ENCODE measurements at regions not wholly inside any gene's neighbourhood (a gene's known extent, or its start where the extent isn't known, plus 50 kb on each side); places are given as distances from the start of the nearest gene placed in this dataset.
"Not testable (repeated sequence)": the region's sequence is repeated elsewhere in the genome, so short reads cannot be mapped to it uniquely, and the experiment has no call there.

DNA sequence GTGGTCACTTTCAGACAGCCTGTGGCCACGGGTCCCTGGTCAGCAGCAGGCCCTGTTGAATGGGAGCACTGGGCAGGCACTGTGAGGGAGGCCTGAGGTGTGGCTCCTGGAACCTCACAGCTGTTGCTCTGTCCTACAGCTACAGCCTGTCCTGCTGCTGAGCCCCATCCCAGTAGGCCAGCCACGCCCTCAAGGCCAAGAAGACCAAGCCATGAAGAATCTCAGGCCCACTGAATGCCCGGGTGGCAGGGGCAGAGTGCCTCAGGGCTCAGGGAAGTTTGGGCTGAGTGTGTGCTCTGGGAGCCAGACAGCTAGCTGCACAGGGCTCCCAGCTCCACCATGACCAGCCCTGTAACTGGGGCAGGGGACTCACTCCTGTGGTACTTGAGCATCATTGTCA, 363.5 kb upstream of the NUPR2 start:
- H3K9me3 ChIP-seq (ENCODE audit: low read depth, low read length), result peaks cover 6% of the 10 kb centered on the region
- no peak overlapping the region for H2AFZ ChIP-seq (ENCODE audit: low read length)
- no peak overlapping the region for H3K4me3 ChIP-seq (ENCODE audit: insufficient read depth, low read length)
- no peak overlapping the region for H3K4me2 ChIP-seq (ENCODE audit: insufficient read depth, low read length)
- H3K4me1 ChIP-seq (ENCODE audit: insufficient read depth, low read length), result no peaks in the 10 kb centered on the region
- TF ChIP-seq, protein P1, sequence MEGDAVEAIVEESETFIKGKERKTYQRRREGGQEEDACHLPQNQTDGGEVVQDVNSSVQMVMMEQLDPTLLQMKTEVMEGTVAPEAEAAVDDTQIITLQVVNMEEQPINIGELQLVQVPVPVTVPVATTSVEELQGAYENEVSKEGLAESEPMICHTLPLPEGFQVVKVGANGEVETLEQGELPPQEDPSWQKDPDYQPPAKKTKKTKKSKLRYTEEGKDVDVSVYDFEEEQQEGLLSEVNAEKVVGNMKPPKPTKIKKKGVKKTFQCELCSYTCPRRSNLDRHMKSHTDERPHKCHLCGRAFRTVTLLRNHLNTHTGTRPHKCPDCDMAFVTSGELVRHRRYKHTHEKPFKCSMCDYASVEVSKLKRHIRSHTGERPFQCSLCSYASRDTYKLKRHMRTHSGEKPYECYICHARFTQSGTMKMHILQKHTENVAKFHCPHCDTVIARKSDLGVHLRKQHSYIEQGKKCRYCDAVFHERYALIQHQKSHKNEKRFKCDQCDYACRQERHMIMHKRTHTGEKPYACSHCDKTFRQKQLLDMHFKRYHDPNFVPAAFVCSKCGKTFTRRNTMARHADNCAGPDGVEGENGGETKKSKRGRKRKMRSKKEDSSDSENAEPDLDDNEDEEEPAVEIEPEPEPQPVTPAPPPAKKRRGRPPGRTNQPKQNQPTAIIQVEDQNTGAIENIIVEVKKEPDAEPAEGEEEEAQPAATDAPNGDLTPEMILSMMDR (IDR thresholded peaks at IDR 0.05; ENCODE audit: extremely low read depth, low read depth, low read length), result no peak
- H3K79me2 ChIP-seq (ENCODE audit: insufficient read depth, low read length), result no peaks in the 10 kb centered on the region
- no peak for DNase-seq (ENCODE audit: insufficient read length, low spot score, missing footprints)
- no peaks in the 10 kb centered on the region for H3K36me3 ChIP-seq (ENCODE audit: insufficient read depth, low read length)
- H3K27ac ChIP-seq (ENCODE audit: low read depth, low read length), result no peak overlapping the region
- H3K27me3 ChIP-seq (ENCODE audit: insufficient read depth, low read length), result no peaks in the 10 kb centered on the region
- H4K20me1 ChIP-seq (ENCODE audit: insufficient read depth, low read length), result no peaks in the 10 kb centered on the region

DNA sequence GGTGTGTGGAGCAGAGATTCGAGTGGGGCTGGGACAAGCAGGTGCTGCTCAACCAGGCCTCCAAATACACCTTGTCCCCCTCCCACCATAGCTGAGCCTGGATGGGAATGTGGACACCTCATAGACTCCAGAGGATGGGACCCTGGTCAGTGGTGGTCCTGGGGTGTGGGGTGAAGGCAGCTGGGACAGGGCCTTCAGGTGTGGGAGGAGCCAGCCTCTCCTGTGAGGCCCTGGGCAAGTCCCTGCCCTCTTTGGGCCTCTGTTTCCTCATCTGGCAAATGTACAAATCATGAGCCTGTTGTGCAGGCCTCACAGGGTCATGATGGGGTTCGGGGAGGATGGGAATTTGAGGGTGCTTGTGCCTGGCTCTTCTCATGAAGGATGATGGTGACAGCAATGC, 362.9 kb upstream of the NUPR2 start:
- DNase-seq (ENCODE audit: insufficient read length, low spot score, missing footprints), result no peak
- H3K4me2 ChIP-seq (ENCODE audit: insufficient read depth, low read length), result no peak overlapping the region
- no peaks in the 10 kb centered on the region for H4K20me1 ChIP-seq (ENCODE audit: insufficient read depth, low read length)
- TF ChIP-seq, protein P1 (IDR thresholded peaks at IDR 0.05; ENCODE audit: extremely low read depth, low read depth, low read length), result no peak
- no peak overlapping the region for H3K4me3 ChIP-seq (ENCODE audit: insufficient read depth, low read length)
- no peaks in the 10 kb centered on the region for H3K79me2 ChIP-seq (ENCODE audit: insufficient read depth, low read length)
- H2AFZ ChIP-seq (ENCODE audit: low read length), result no peak overlapping the region
- peaks cover 6% of the 10 kb centered on the region for H3K9me3 ChIP-seq (ENCODE audit: low read depth, low read length)
- no peaks in the 10 kb centered on the region for H3K36me3 ChIP-seq (ENCODE audit: insufficient read depth, low read length)
- H3K4me1 ChIP-seq (ENCODE audit: insufficient read depth, low read length), result no peaks in the 10 kb centered on the region
- no peak overlapping the region for H3K27ac ChIP-seq (ENCODE audit: low read depth, low read length)
- no peaks in the 10 kb centered on the region for H3K27me3 ChIP-seq (ENCODE audit: insufficient read depth, low read length)

DNA sequence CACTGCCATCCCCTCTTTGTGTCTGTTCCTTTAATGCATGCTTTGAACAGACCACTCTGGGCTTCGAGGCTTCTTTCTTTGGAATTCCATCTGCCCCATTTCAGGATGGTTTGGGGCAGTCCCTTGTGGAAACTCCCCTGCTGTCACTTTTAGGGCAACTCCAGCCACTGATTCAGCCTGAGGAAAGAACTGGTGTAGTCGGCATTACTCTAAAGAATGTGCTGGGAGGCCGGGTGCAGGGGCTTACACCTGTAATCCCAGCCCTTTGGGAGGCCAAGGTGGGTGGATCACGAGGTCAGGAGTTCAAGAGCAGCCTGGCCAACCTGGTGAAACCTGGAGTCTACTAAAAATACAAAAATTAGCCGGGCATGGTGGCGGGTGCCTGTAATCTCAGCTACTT, 358.1 kb upstream of the NUPR2 start:
- H3K4me1 ChIP-seq (ENCODE audit: insufficient read depth, low read length), result no peaks in the 10 kb centered on the region
- H3K36me3 ChIP-seq (ENCODE audit: insufficient read depth, low read length), result no peaks in the 10 kb centered on the region
- H3K27me3 ChIP-seq (ENCODE audit: insufficient read depth, low read length), result no peaks in the 10 kb centered on the region
- peaks cover 22% of the 10 kb centered on the region for H3K9me3 ChIP-seq (ENCODE audit: low read depth, low read length)
- H4K20me1 ChIP-seq (ENCODE audit: insufficient read depth, low read length), result no peaks in the 10 kb centered on the region
- H3K27ac ChIP-seq (ENCODE audit: low read depth, low read length), result no peak overlapping the region
- no peak overlapping the region for H3K4me3 ChIP-seq (ENCODE audit: insufficient read depth, low read length)
- no peak for DNase-seq (ENCODE audit: insufficient read length, low spot score, missing footprints)
- no peaks in the 10 kb centered on the region for H3K79me2 ChIP-seq (ENCODE audit: insufficient read depth, low read length)
- H3K4me2 ChIP-seq (ENCODE audit: insufficient read depth, low read length), result no peak overlapping the region
- H2AFZ ChIP-seq (ENCODE audit: low read length), result no peak overlapping the region
- TF ChIP-seq, protein P1 (IDR thresholded peaks at IDR 0.05; ENCODE audit: extremely low read depth, low read depth, low read length), result no peak

DNA sequence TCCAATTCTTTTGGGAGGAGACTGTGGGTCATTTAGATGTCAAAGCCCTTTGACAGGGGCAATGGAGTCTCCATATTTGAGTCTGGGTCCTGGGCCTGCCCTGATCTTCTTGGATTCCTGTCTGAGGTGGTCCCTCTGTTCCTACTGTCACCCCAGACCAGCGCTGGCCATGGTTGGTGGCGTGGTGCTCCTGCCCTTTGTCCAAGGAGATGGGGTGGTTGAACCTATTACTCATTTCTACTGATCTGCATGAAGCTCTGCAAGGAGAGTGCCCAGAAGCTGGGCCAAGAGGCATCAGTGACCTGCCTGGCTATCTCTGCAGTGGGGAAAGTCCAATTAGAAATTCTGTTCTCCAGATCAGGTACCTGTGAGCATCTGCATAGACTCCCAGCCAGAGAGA, 355.6 kb upstream of the NUPR2 start:
- Histone ChIP-seq H3K36me3 (ENCODE audit: insufficient read depth, low read length) (no peaks in the 10 kb centered on the region), H3K79me2 (ENCODE audit: insufficient read depth, low read length) (no peaks in the 10 kb centered on the region), H4K20me1 (ENCODE audit: insufficient read depth, low read length) (no peaks in the 10 kb centered on the region), H2AFZ (ENCODE audit: low read length) (no peak overlapping the region), H3K4me2 (ENCODE audit: insufficient read depth, low read length) (no peak overlapping the region), H3K27ac (ENCODE audit: low read depth, low read length) (no peak overlapping the region), H3K4me3 (ENCODE audit: insufficient read depth, low read length) (no peak overlapping the region), H3K9me3 (ENCODE audit: low read depth, low read length) (peaks cover 30% of the 10 kb centered on the region), H3K27me3 (ENCODE audit: insufficient read depth, low read length) (no peaks in the 10 kb centered on the region), H3K4me1 (ENCODE audit: insufficient read depth, low read length) (no peaks in the 10 kb centered on the region)
- TF ChIP-seq, protein P1 (IDR thresholded peaks at IDR 0.05; ENCODE audit: extremely low read depth, low read depth, low read length), result no peak
- DNase-seq (ENCODE audit: insufficient read length, low spot score, missing footprints), result no peak

DNA sequence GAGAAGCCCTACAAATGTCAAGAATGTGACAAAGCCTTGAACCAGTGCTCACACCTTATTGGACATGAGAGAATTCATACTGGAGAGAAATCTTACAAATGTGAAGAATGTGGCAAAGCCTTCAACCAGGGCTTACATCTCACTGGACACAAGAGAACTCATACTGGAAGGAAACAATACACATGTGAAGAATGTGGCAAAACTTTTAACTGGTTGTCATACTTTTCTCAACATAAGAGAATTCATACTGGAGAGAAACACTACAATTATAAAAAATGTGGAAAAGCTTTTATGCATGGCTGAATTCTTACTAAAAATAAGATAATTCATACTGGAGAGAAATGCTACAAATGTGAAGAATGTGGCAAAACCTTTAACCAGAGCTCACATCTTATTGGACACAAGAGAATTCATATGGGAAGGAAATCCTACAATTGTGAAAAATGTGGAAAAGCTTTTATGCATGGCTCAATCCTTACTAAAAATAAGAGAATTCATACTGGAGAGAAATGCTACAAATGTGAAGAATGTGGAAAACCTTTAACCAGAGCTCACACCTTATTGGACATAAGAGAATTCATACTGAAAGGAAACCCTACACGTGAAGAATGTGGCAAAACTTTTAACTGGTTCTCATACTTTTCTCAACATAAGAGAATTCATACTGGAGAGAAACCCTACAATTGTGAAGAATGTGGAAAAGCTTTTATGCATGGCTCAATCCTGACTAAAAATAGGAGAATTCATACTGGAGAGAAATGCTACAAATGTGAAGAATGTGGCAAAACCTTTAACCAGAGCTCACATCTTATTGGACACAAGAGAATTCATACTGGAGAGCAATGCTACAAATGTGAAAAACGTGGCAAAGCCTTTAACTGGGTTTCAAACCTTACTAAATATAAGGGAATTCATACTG, 350.6 kb upstream of the NUPR2 start:
- H3K4me3 ChIP-seq (ENCODE audit: insufficient read depth, low read length); H3K4me2 ChIP-seq (ENCODE audit: insufficient read depth, low read length); DNase-seq (ENCODE audit: insufficient read length, low spot score, missing footprints); H2AFZ ChIP-seq (ENCODE audit: low read length); H3K79me2 ChIP-seq (ENCODE audit: insufficient read depth, low read length); H4K20me1 ChIP-seq (ENCODE audit: insufficient read depth, low read length); H3K27ac ChIP-seq (ENCODE audit: low read depth, low read length); H3K27me3 ChIP-seq (ENCODE audit: insufficient read depth, low read length); H3K4me1 ChIP-seq (ENCODE audit: insufficient read depth, low read length); H3K36me3 ChIP-seq (ENCODE audit: insufficient read depth, low read length): not testable (repeated sequence)
- peaks cover 42% of the 10 kb centered on the region for H3K9me3 ChIP-seq (ENCODE audit: low read depth, low read length)
